ENCODE measurements at regions not wholly inside any gene's neighbourhood (a gene's known extent, or its start where the extent isn't known, plus 50 kb on each side); places are given as distances from the start of the nearest gene placed in this dataset.

- Histone ChIP-seq H3K9me3 (ENCODE audit: low read length) (no peaks in the 10 kb centered on the region), H3K27ac (ENCODE audit: low read length) (no peak overlapping the region), H3K36me3 (ENCODE audit: insufficient read depth, low read length) (no peaks in the 10 kb centered on the region), H4K20me1 (ENCODE audit: insufficient read depth, low read depth, low read length) (no peaks in the 10 kb centered on the region), H3K27me3 (ENCODE audit: low read length) (no peaks in the 10 kb centered on the region), H2AFZ (ENCODE audit: low read length) (no peak overlapping the region), H3K4me3 (ENCODE audit: low read length) (no peak overlapping the region), H3K79me2 (ENCODE audit: low read length) (no peaks in the 10 kb centered on the region), H3K9me2 (replicated peaks; ENCODE audit: insufficient read depth, low read length) (no peaks in the 10 kb centered on the region), H3K4me2 (ENCODE audit: low read depth, low read length, poor library complexity, severe bottlenecking) (no peak overlapping the region), H3K9ac (ENCODE audit: low read length) (no peak overlapping the region), H3K4me1 (ENCODE audit: low read length) (no peaks in the 10 kb centered on the region)
- no peak for DNase-seq
These were observed 57.4 kb upstream of the PROKR2 start for GRCh38 chr20:5374171-5374570.

GRCh38 chr20:5372371-5372770 lies 55.6 kb upstream of the PROKR2 start:
- Histone ChIP-seq H3K9me3 (ENCODE audit: low read length) (no peaks in the 10 kb centered on the region), H3K27me3 (ENCODE audit: low read length) (no peaks in the 10 kb centered on the region; the same call in 1 of the 2 replicates), H4K20me1 (ENCODE audit: insufficient read depth, low read depth, low read length) (no peaks in the 10 kb centered on the region), H3K4me2 (ENCODE audit: low read depth, low read length, poor library complexity, severe bottlenecking) (no peak overlapping the region), H3K79me2 (ENCODE audit: low read length) (no peaks in the 10 kb centered on the region), H2AFZ (ENCODE audit: low read length) (no peak overlapping the region), H3K27ac (ENCODE audit: low read length) (no peak overlapping the region), H3K9me2 (replicated peaks; ENCODE audit: insufficient read depth, low read length) (no peaks in the 10 kb centered on the region), H3K9ac (ENCODE audit: low read length) (no peak overlapping the region), H3K36me3 (ENCODE audit: insufficient read depth, low read length) (no peaks in the 10 kb centered on the region), H3K4me3 (ENCODE audit: low read length) (no peak overlapping the region), H3K4me1 (ENCODE audit: low read length) (no peaks in the 10 kb centered on the region)
- no peak for DNase-seq

GRCh38 chr20:5369629-5370028 lies 52.9 kb upstream of the PROKR2 start:
- no peaks in the 10 kb centered on the region for H3K79me2 ChIP-seq (ENCODE audit: low read length)
- no peak overlapping the region for H3K9ac ChIP-seq (ENCODE audit: low read length)
- no peak overlapping the region for H3K4me3 ChIP-seq (ENCODE audit: low read length)
- no peaks in the 10 kb centered on the region for H3K36me3 ChIP-seq (ENCODE audit: insufficient read depth, low read length)
- 0 out of 2 replicates have a peak, but pooled peaks cover 3% of the 10 kb centered on the region for H3K9me3 ChIP-seq (ENCODE audit: low read length)
- no peaks in the 10 kb centered on the region; the same call in 1 of the 2 replicates for H3K27me3 ChIP-seq (ENCODE audit: low read length)
- H4K20me1 ChIP-seq (ENCODE audit: insufficient read depth, low read depth, low read length) = no peaks in the 10 kb centered on the region
- no peaks in the 10 kb centered on the region for H3K4me1 ChIP-seq (ENCODE audit: low read length)
- DNase-seq = no peak
- H2AFZ ChIP-seq (ENCODE audit: low read length) = no peak overlapping the region
- no peak overlapping the region for H3K4me2 ChIP-seq (ENCODE audit: low read depth, low read length, poor library complexity, severe bottlenecking)
- H3K27ac ChIP-seq (ENCODE audit: low read length) = no peak overlapping the region
- H3K9me2 ChIP-seq (replicated peaks; ENCODE audit: insufficient read depth, low read length) = no peaks in the 10 kb centered on the region

Data from Karpas-422 (cell line).